Stimulated activated effector memory CD8-positive, alpha-beta T cell treated with anti-CD3 and anti-CD28 coated beads, Interleukin-12 subunit alpha, Interleukin-12 subunit beta, amount 100 ng/mL, for 72 hours (primary cell): ENCODE measurements at regions not wholly inside any gene's neighbourhood (a gene's known extent, or its start where the extent isn't known, plus 50 kb on each side); places are given as distances from the start of the nearest gene placed in this dataset.

Experiments
- ATAC-seq: fragments of 150-1000 bp; cut with Tn5 transposase; 2 replicates; pipeline ENCODE4 v1.10.0; 2021
- DNase-seq, 2 donors: peaks; one replicate each; pipeline ENCODE4 v3.0.0; 2021 to 2022; ENCODE audit warnings: low spot score in 2 of 2
- H3K27ac Mint-ChIP-seq: one replicate; pipeline ENCODE4 v1.8.0; 2022; ENCODE audit warnings: mild to moderate bottlenecking, mixed read lengths
- H3K36me3 Mint-ChIP-seq: one replicate; pipeline ENCODE4 v1.8.0; 2022; ENCODE audit warnings: mild to moderate bottlenecking, mixed read lengths
- H3K4me1 Mint-ChIP-seq: one replicate; pipeline ENCODE4 v1.8.0; 2022; ENCODE audit warnings: mixed read lengths
- H3K4me3 Mint-ChIP-seq: one replicate; pipeline ENCODE4 v1.8.0; 2022; ENCODE audit warnings: mild to moderate bottlenecking, mixed read lengths
- H3K9me3 Mint-ChIP-seq: one replicate; pipeline ENCODE4 v1.8.0; 2022; ENCODE audit warnings: mixed read lengths

GRCh38 chrX:39518476-39519029, 579.2 kb downstream of the BCOR start:
- no peak for DNase-seq
- no peak for ATAC-seq
- Mint-ChIP-seq H3K4me3 (no peak overlapping the region), H3K27ac (no peak overlapping the region), H3K9me3 (no peaks in the 10 kb centered on the region), H3K4me1 (no peaks in the 10 kb centered on the region), H3K36me3 (no peaks in the 10 kb centered on the region)

- DNase-seq, result no peak
- Mint-ChIP-seq H3K4me1 (no peaks in the 10 kb centered on the region), H3K4me3 (no peak overlapping the region), H3K36me3 (no peaks in the 10 kb centered on the region), H3K9me3 (no peaks in the 10 kb centered on the region), H3K27ac (peak overlapping the region; percentile 76)
- no peak for ATAC-seq
These were observed 578.7 kb downstream of the BCOR start for GRCh38 chrX:39519030-39519488.

- no peak for ATAC-seq
- H3K9me3 Mint-ChIP-seq, result no peaks in the 10 kb centered on the region
- no peaks in the 10 kb centered on the region for H3K36me3 Mint-ChIP-seq
- no peak overlapping the region for H3K4me3 Mint-ChIP-seq
- H3K4me1 Mint-ChIP-seq, result no peaks in the 10 kb centered on the region
- H3K27ac Mint-ChIP-seq, result peak overlapping the region; percentile 76
- no peak for DNase-seq
These were observed 578.0 kb downstream of the BCOR start for GRCh38 chrX:39519566-39520301.

- no peak for DNase-seq
- H3K4me1 Mint-ChIP-seq, result no peaks in the 10 kb centered on the region
- H3K27ac Mint-ChIP-seq, result no peak overlapping the region
- no peaks in the 10 kb centered on the region for H3K36me3 Mint-ChIP-seq
- no peaks in the 10 kb centered on the region for H3K9me3 Mint-ChIP-seq
- no peak overlapping the region for H3K4me3 Mint-ChIP-seq
- no peak for ATAC-seq
These were observed 572.0 kb downstream of the BCOR start for GRCh38 chrX:39525758-39526157.

GRCh38 chrX:39527025-39527424, 570.7 kb downstream of the BCOR start:
- Mint-ChIP-seq H3K9me3 (no peaks in the 10 kb centered on the region), H3K27ac (no peak overlapping the region), H3K36me3 (no peaks in the 10 kb centered on the region), H3K4me3 (no peak overlapping the region), H3K4me1 (no peaks in the 10 kb centered on the region)
- no peak for ATAC-seq
- DNase-seq, result no peak

- no peak overlapping the region for H3K4me3 Mint-ChIP-seq
- peaks cover 5% of the 10 kb centered on the region for H3K4me1 Mint-ChIP-seq
- H3K36me3 Mint-ChIP-seq, result no peaks in the 10 kb centered on the region
- H3K9me3 Mint-ChIP-seq, result no peaks in the 10 kb centered on the region
- no peak overlapping the region for H3K27ac Mint-ChIP-seq
- no peak for ATAC-seq
- DNase-seq, result no peak
These were observed 569.4 kb downstream of the BCOR start for GRCh38 chrX:39528161-39528916.

GRCh38 chrX:39532761-39533160, 565.0 kb downstream of the BCOR start:
- DNase-seq (no peak), ATAC-seq (no peak)
- H3K27ac Mint-ChIP-seq, result no peak overlapping the region
- H3K36me3 Mint-ChIP-seq, result no peaks in the 10 kb centered on the region
- H3K4me1 Mint-ChIP-seq, result peaks cover 5% of the 10 kb centered on the region
- H3K9me3 Mint-ChIP-seq, result no peaks in the 10 kb centered on the region
- no peak overlapping the region for H3K4me3 Mint-ChIP-seq

GRCh38 chrX:39534949-39535348, 562.8 kb downstream of the BCOR start:
- DNase-seq (no peak), ATAC-seq (no peak)
- H3K9me3 Mint-ChIP-seq, result no peaks in the 10 kb centered on the region
- H3K36me3 Mint-ChIP-seq, result no peaks in the 10 kb centered on the region
- H3K27ac Mint-ChIP-seq, result peak overlapping the region; percentile 58
- H3K4me1 Mint-ChIP-seq, result peaks cover 5% of the 10 kb centered on the region
- H3K4me3 Mint-ChIP-seq, result no peak overlapping the region

GRCh38 chrX:39536211-39536610, 561.5 kb downstream of the BCOR start:
- no peaks in the 10 kb centered on the region for H3K36me3 Mint-ChIP-seq
- H3K4me3 Mint-ChIP-seq, result no peak overlapping the region
- no peaks in the 10 kb centered on the region for H3K9me3 Mint-ChIP-seq
- no peak for ATAC-seq
- H3K27ac Mint-ChIP-seq, result no peak overlapping the region
- H3K4me1 Mint-ChIP-seq, result peaks cover 5% of the 10 kb centered on the region
- DNase-seq, result no peak

GRCh38 chrX:39541881-39542280, 555.9 kb downstream of the BCOR start:
- Mint-ChIP-seq H3K36me3 (no peaks in the 10 kb centered on the region), H3K4me1 (no peaks in the 10 kb centered on the region), H3K4me3 (no peak overlapping the region), H3K27ac (no peak overlapping the region), H3K9me3 (peaks cover 9% of the 10 kb centered on the region)
- no peak for ATAC-seq
- DNase-seq, result no peak

GRCh38 chrX:39542316-39542715, 555.4 kb downstream of the BCOR start:
- peaks cover 9% of the 10 kb centered on the region for H3K9me3 Mint-ChIP-seq
- no peak for DNase-seq
- no peaks in the 10 kb centered on the region for H3K4me1 Mint-ChIP-seq
- H3K4me3 Mint-ChIP-seq, result no peak overlapping the region
- no peak overlapping the region for H3K27ac Mint-ChIP-seq
- ATAC-seq, result no peak
- no peaks in the 10 kb centered on the region for H3K36me3 Mint-ChIP-seq

GRCh38 chrX:39550795-39551361, 546.9 kb downstream of the BCOR start:
- no peak overlapping the region for H3K27ac Mint-ChIP-seq
- peaks cover 9% of the 10 kb centered on the region for H3K4me1 Mint-ChIP-seq
- ATAC-seq, result peak; percentile 37

GRCh38 chrX:39551762-39552161, 546.0 kb downstream of the BCOR start:
- H3K27ac Mint-ChIP-seq, result no peak overlapping the region
- ATAC-seq (peak; percentile 74), DNase-seq (no peak)
- H3K36me3 Mint-ChIP-seq, result no peaks in the 10 kb centered on the region
- H3K9me3 Mint-ChIP-seq, result no peaks in the 10 kb centered on the region
- no peak overlapping the region for H3K4me3 Mint-ChIP-seq
- H3K4me1 Mint-ChIP-seq, result peaks cover 9% of the 10 kb centered on the region

More at GRCh38 chrX:39550795-39551361, 546.9 kb downstream of the BCOR start:
- H3K9me3 Mint-ChIP-seq, result no peaks in the 10 kb centered on the region
- no peaks in the 10 kb centered on the region for H3K36me3 Mint-ChIP-seq
- no peak for DNase-seq
- no peak overlapping the region for H3K4me3 Mint-ChIP-seq

GRCh38 chrX:39555431-39555830, 542.3 kb downstream of the BCOR start:
- Mint-ChIP-seq H3K36me3 (no peaks in the 10 kb centered on the region), H3K4me1 (peaks cover 9% of the 10 kb centered on the region), H3K27ac (no peak overlapping the region), H3K9me3 (no peaks in the 10 kb centered on the region), H3K4me3 (no peak overlapping the region)
- DNase-seq (no peak), ATAC-seq (no peak)

GRCh38 chrX:39556056-39556455, 541.7 kb downstream of the BCOR start:
- H3K27ac Mint-ChIP-seq, result no peak overlapping the region
- peaks cover 9% of the 10 kb centered on the region for H3K4me1 Mint-ChIP-seq
- H3K9me3 Mint-ChIP-seq, result no peaks in the 10 kb centered on the region
- DNase-seq, result no peak
- no peak overlapping the region for H3K4me3 Mint-ChIP-seq
- H3K36me3 Mint-ChIP-seq, result no peaks in the 10 kb centered on the region
- no peak for ATAC-seq
